Esophagus muscularis mucosa (tissue), 3 donors: ENCODE measurements at regions not wholly inside any gene's neighbourhood (a gene's known extent, or its start where the extent isn't known, plus 50 kb on each side); places are given as distances from the start of the nearest gene placed in this dataset.

Source experiments
- CTCF ChIP-seq, 3 experiments: fragments of 200-600 bp in 2 of 3; fragments of 450-650 bp in 1 of 3; sonication (generic) in 2 of 3; IDR thresholded peaks; one replicate each; pipeline ENCODE4 v1.5.1; 2017 to 2019; ENCODE audit warnings: antibody characterized with exemption in 3 of 3, mild to moderate bottlenecking in 2 of 3, moderate library complexity in 1 of 3
- POLR2A ChIP-seq: fragments of 450-650 bp; IDR thresholded peaks from one replicate; pipeline ENCODE4 v1.6.1; 2017; ENCODE audit warnings: antibody characterized with exemption, moderate library complexity, mild to moderate bottlenecking, low read depth

- TF ChIP-seq CTCF (IDR thresholded peaks at IDR 0.05) (no peak), POLR2A (no peak)
Observed at GRCh38 chr1:243943671-243944428, 93.8 kb upstream of the AKT3 start.
